ENCODE measurements at regions not wholly inside any gene's neighbourhood (a gene's known extent, or its start where the extent isn't known, plus 50 kb on each side); places are given as distances from the start of the nearest gene placed in this dataset.

DNA sequence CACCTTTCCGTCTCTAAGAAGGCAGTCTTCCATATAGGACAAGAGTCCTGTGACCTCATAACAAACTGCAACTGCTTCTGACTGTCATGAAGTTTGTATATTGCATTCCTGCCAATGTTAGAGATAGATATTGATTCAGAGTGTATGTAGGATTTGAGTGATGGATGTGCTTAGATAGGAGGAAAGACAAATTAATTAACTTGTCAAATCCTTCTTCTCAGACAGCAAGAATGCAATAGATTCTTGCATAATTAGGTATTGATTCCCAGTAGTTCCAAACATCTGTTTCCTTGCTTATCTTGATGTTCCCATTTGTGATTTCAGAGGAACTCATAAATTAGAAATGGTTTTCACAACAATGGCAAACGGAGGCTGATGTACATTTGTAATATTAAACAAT, 555.3 kb downstream of the TRAM1L1 start:
- no peak overlapping the region for H3K4me2 ChIP-seq (ENCODE audit: extremely low read depth, insufficient read depth, low read length)
- no peaks in the 10 kb centered on the region for H3K27me3 ChIP-seq (ENCODE audit: control insufficient read depth, insufficient read depth, low read length)
- no peak overlapping the region for H3K4me3 ChIP-seq (replicated peaks in 1 of 4; ENCODE audit: control extremely low read depth in 1 of 4, insufficient read depth in 1 of 4, low read depth in 3 of 4, low read length in 4 of 4)
- H4K20me1 ChIP-seq (ENCODE audit: control insufficient read depth, extremely low read depth, insufficient read depth, low read length) = no peaks in the 10 kb centered on the region
- H2AFZ ChIP-seq (ENCODE audit: low read length) = no peak overlapping the region
- H3K79me2 ChIP-seq (ENCODE audit: control insufficient read depth, insufficient read depth, low read length) = no peaks in the 10 kb centered on the region
- TF ChIP-seq, protein P1, sequence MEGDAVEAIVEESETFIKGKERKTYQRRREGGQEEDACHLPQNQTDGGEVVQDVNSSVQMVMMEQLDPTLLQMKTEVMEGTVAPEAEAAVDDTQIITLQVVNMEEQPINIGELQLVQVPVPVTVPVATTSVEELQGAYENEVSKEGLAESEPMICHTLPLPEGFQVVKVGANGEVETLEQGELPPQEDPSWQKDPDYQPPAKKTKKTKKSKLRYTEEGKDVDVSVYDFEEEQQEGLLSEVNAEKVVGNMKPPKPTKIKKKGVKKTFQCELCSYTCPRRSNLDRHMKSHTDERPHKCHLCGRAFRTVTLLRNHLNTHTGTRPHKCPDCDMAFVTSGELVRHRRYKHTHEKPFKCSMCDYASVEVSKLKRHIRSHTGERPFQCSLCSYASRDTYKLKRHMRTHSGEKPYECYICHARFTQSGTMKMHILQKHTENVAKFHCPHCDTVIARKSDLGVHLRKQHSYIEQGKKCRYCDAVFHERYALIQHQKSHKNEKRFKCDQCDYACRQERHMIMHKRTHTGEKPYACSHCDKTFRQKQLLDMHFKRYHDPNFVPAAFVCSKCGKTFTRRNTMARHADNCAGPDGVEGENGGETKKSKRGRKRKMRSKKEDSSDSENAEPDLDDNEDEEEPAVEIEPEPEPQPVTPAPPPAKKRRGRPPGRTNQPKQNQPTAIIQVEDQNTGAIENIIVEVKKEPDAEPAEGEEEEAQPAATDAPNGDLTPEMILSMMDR (conservative IDR thresholded peaks at IDR 0.05 in 1 of 2, IDR thresholded peaks at IDR 0.05 in 1 of 2; ENCODE audit: low read depth in 1 of 2, low read length in 2 of 2) = no peak
- no peak for TF ChIP-seq EZH2 (IDR thresholded peaks at IDR 0.05; ENCODE audit: low read length, missing control alignments)
- H3K9ac ChIP-seq (ENCODE audit: insufficient read depth, low read length) = no peak overlapping the region
- no peak overlapping the region for H3K27ac ChIP-seq (ENCODE audit: insufficient read depth, low read length)
- no peak for DNase-seq (ENCODE audit: low read depth in 2 of 2)
- no peaks in the 10 kb centered on the region for H3K4me1 ChIP-seq (ENCODE audit: control insufficient read depth, extremely low read depth, insufficient read depth, low read length)
- no peaks in the 10 kb centered on the region for H3K36me3 ChIP-seq (ENCODE audit: control insufficient read depth, insufficient read depth, low read length)
- no peaks in the 10 kb centered on the region for H3K9me3 ChIP-seq (ENCODE audit: control insufficient read depth, insufficient read depth, low read depth, low read length)

DNA sequence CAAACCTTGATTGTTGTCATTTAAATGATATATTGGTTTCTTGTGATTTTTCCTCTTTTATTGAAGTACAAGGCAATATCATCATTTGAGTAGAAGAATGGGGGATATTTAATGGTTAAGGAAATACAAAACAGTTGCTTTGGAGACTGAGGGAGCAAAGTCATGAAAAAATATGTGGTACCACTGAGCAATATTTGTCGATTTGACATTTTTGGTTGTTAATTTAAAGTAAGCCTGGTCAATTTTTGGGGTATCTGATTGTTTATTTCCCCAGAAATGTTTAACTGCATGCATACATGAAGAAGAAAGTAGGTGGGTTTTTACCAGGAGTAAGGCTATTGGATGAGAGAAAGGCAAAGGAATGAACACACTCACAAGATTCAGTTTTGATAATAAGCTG, 556.2 kb downstream of the TRAM1L1 start:
- H3K9ac ChIP-seq (ENCODE audit: insufficient read depth, low read length) = no peak overlapping the region
- H3K4me3 ChIP-seq (replicated peaks in 1 of 4; ENCODE audit: control extremely low read depth in 1 of 4, insufficient read depth in 1 of 4, low read depth in 3 of 4, low read length in 4 of 4) = no peak overlapping the region
- H3K27me3 ChIP-seq (ENCODE audit: control insufficient read depth, insufficient read depth, low read length) = no peaks in the 10 kb centered on the region

GRCh38 chr4:116522922-116523321, 562.5 kb downstream of the TRAM1L1 start:
- H3K36me3 ChIP-seq (ENCODE audit: control insufficient read depth, insufficient read depth, low read length) = no peaks in the 10 kb centered on the region
- no peak overlapping the region for H3K9ac ChIP-seq (ENCODE audit: insufficient read depth, low read length)
- no peak overlapping the region for H3K27ac ChIP-seq (ENCODE audit: insufficient read depth, low read length)
- TF ChIP-seq, protein P1 (conservative IDR thresholded peaks at IDR 0.05 in 1 of 2, IDR thresholded peaks at IDR 0.05 in 1 of 2; ENCODE audit: low read depth in 1 of 2, low read length in 2 of 2) = no peak
- no peak overlapping the region for H2AFZ ChIP-seq (ENCODE audit: low read length)
- no peaks in the 10 kb centered on the region for H3K9me3 ChIP-seq (ENCODE audit: control insufficient read depth, insufficient read depth, low read depth, low read length)
- H3K4me1 ChIP-seq (ENCODE audit: control insufficient read depth, extremely low read depth, insufficient read depth, low read length) = no peaks in the 10 kb centered on the region
- H4K20me1 ChIP-seq (ENCODE audit: control insufficient read depth, extremely low read depth, insufficient read depth, low read length) = no peaks in the 10 kb centered on the region
- DNase-seq (ENCODE audit: low read depth in 2 of 2) = no peak
- H3K4me2 ChIP-seq (ENCODE audit: extremely low read depth, insufficient read depth, low read length) = no peak overlapping the region
- no peaks in the 10 kb centered on the region for H3K79me2 ChIP-seq (ENCODE audit: control insufficient read depth, insufficient read depth, low read length)
- H3K27me3 ChIP-seq (ENCODE audit: control insufficient read depth, insufficient read depth, low read length) = no peaks in the 10 kb centered on the region
- H3K4me3 ChIP-seq (replicated peaks in 1 of 4; ENCODE audit: control extremely low read depth in 1 of 4, insufficient read depth in 1 of 4, low read depth in 3 of 4, low read length in 4 of 4) = no peak overlapping the region

More for the DNA sequence above, 556.2 kb downstream of the TRAM1L1 start:
- DNase-seq (ENCODE audit: low read depth in 2 of 2) = no peak
- no peaks in the 10 kb centered on the region for H3K9me3 ChIP-seq (ENCODE audit: control insufficient read depth, insufficient read depth, low read depth, low read length)
- H3K36me3 ChIP-seq (ENCODE audit: control insufficient read depth, insufficient read depth, low read length) = no peaks in the 10 kb centered on the region
- no peaks in the 10 kb centered on the region for H4K20me1 ChIP-seq (ENCODE audit: control insufficient read depth, extremely low read depth, insufficient read depth, low read length)
- no peak overlapping the region for H3K4me2 ChIP-seq (ENCODE audit: extremely low read depth, insufficient read depth, low read length)
- H2AFZ ChIP-seq (ENCODE audit: low read length) = no peak overlapping the region
- H3K27ac ChIP-seq (ENCODE audit: insufficient read depth, low read length) = no peak overlapping the region
- no peaks in the 10 kb centered on the region for H3K79me2 ChIP-seq (ENCODE audit: control insufficient read depth, insufficient read depth, low read length)
- H3K4me1 ChIP-seq (ENCODE audit: control insufficient read depth, extremely low read depth, insufficient read depth, low read length) = no peaks in the 10 kb centered on the region
- TF ChIP-seq, protein P1 (conservative IDR thresholded peaks at IDR 0.05 in 1 of 2, IDR thresholded peaks at IDR 0.05 in 1 of 2; ENCODE audit: low read depth in 1 of 2, low read length in 2 of 2) = no peak
- no peak for TF ChIP-seq EZH2 (IDR thresholded peaks at IDR 0.05; ENCODE audit: low read length, missing control alignments)
